Midbrain (tissue), 1 donor: ENCODE measurements at regions not wholly inside any gene's neighbourhood (a gene's known extent, or its start where the extent isn't known, plus 50 kb on each side); places are given as distances from the start of the nearest gene placed in this dataset.

ENCODE experiments used
- DNase-seq: peaks from one replicate; lab custom pipeline; 2025; lab: John Stamatoyannopoulos, UW

DNA sequence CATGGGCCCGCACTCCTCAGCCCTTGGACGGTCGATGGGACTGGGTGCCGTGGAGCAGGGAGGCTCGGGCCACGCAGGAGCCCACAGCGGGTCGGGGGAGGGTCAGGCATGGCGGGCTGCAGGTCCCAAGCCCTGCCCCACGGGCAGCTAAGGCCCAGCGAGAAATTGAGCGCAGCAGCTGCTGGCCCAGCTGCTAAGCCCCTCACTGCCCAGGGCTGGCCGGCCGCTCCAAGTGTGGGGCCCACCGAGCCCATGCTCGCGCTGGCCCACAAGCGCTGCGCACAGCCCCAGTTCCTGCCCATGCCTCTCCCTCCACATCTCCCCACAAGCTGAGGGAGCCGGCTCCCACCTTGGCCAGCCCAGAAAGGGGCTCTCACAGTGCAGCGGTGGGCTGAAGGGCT is 259.4 kb downstream of the VGLL3 start:
- no peak for DNase-seq

DNA sequence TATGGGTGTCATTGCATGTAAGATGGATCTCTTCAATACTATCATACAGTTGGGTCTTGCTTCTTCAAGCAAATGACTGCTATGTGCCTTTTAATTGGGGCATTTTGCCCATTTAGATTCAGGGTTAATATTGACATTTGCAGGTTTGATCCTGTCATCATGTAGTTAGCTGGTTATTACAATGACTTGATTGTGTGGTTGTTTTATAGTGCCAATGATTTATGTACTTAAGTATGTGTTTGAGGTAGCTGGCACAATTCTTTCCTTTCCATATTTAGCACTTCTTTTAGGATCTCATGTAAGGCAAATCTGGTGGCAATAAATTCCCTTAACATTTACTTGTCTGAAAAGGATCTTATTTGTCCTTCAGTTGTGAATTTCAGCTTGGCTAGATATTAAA is 267.5 kb downstream of the VGLL3 start:
- DNase-seq: no peak

- DNase-seq: no peak
Measured at GRCh38 chr3:86711634-86712033, 279.3 kb downstream of the VGLL3 start.

DNA sequence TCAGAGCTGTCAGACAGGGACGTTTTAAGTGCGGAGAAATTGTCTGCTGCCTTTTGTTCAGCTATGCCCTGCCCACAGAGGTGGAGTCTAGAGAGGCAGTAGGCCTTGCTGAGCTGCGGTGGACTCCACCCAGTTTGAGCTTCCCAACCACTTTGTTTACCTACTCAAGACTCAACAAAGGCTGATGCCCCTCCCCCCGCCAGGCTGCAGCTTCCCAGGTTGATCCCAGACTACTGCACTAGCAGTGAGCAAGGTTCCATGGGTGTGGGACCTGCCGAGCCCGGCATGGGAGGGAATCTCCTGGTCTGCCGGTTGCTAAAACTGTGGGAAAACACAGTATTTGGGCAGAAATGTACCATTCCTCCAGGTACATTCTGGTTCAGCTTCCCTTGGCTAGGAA is 282.1 kb downstream of the VGLL3 start:
- no peak for DNase-seq

GRCh38 chr3:86702381-86702958 is 288.5 kb downstream of the VGLL3 start:
- DNase-seq: no peak

DNA sequence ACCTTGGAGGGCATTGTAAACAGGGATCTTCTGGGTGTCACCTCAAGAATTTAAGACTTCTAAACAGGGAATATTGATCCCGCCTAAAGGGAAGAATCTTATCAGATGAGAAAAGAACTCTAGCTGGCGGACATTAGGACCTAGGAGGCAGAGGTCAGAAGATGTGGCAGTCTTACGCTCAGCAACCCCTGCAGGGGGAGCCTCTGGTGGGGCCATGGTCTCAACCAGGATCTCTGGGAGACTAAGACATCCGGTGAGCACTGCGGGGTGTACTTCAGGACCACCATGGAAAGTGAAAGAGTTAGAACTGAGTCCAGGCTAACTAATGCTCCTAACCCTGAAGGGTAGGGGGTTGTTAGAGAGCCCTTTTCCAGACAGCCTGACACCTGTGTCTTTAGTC is 295.2 kb downstream of the VGLL3 start:
- DNase-seq: no peak

DNA sequence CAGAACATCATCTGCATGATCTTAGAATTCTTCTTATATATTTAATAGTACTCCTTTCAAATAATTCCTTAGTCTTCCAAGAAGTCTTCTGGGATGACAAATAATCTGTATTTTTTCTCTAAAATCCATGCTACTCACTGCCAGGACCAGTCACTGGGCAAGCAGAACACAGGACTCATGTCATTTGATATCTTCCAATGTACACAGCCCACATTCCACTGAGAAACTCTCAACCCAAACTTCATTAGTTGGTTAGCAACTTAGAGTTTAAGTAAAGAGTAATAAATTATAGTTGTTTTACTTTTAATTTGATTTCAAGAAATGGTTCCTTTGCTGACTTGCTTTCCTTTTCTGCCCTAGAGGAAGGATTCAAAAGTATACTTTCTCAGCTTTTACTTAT is 317.0 kb downstream of the VGLL3 start:
- no peak for DNase-seq

DNA sequence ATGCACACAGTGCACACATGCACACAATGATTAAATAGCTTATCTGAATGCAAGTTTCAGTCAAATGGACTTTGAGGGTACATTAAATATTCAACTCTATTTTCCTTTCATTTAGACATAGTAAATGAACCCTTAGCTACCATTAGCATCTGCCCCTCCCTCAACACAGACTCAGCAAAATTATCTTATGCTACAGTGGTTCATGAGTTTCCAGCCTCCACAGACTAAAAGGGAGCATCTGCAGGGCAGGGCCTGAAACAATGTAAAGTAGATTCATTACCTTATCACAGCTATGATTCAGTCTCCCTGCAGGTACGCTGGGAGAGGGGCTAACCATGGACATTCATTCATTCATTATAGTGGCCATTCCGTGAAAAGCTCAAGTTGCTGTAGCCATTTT is 329.1 kb downstream of the VGLL3 start:
- no peak for DNase-seq

- no peak for DNase-seq
Measured at GRCh38 chr3:86658876-86659275, 332.1 kb downstream of the VGLL3 start.

DNA sequence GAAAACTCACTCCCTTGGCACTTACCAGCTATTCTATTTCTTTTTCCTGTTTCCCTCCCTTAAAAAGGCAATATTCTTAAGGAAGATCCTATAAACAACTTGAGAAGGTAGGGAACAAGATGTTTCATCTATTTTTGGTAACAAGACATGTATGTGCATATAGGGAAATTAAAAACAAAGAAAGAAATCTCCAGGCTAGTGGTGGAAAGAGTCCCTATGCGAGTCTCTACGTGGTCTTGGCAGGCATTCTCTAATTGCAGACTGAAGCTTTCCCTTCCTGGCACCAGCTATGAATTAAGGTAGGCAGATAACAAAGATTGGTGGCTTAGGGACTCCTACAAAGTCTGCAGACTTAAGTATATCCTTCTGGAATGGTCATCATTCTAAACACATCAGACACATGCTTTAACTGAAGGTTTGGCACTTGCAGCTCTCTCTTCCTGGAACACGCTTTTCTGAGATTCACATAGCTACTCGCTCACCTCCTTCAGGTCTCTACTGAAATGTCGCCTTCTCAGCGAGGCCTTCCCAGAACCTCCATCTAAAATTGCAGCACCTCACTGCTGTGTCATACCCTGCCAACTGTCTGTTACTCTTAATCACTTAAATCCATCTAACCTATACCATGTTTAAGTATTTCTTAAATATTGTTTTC is 336.0 kb downstream of the VGLL3 start:
- DNase-seq: no peak

DNA sequence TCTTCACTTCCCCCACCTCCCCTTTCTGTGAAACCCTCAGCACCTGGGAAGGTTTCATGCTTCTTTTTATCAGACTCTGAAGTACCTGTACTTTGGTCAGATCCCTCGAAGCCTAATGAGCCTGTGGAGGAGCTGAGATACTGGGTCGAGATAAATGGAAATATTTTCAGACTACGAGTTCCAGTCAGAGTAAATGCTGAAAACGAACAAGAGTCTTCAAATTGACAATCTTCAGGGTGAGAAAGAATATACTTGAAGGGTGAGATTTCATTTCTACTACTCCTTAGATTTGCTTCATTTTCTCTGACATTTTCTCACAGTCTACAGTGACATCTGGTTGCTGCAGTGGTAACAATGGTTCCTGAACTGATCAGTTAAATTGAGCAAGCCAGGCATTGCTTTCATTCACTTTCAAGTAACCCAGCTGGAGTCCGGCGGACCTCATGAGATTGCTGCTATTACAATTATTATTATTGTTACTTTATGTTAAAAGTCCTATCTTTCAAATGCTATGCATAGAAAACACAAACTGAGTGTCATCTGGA is 337.2 kb downstream of the VGLL3 start:
- DNase-seq: no peak

GRCh38 chr3:86648087-86648486 is 342.9 kb downstream of the VGLL3 start:
- no peak for DNase-seq

- no peak for DNase-seq
Measured at GRCh38 chr3:86645756-86646155, 345.2 kb downstream of the VGLL3 start.

DNA sequence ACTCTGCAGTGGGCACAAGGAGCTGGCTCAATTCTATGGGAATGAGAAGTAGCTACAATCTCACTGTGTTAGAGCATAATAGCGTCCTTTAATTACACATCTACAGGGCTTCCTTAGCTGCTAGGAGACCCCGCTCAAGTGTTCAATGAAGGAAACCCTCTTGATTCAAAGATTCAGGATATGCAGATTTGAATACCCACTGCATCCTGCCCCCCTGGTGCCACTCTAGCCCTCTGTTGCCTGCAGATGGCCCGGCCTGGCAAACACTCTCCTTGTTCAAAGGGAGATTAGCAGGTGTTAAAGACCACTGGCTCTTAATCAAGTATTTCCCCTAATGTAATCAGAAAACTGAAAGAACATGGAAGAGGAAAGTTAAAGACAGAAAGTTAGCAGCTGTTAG is 356.6 kb downstream of the VGLL3 start:
- DNase-seq: no peak

DNA sequence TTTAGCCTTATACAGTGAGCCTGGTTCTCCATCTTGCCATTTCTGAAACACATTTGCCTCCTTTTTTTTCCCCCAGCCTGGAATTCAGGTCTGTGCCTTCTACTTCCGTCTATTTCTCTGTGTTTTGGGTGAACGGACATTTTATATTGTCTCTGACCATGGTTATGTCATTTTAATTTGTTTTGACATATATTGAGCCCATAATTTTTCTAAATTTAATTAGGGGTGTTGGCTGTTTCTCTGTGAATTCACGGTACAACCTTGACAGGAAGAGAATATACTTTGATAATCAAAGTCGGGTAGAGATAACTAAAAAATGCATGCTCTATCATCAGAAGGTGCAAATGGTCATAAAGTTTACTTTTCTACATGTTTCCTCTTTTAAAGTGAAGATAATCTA is 361.4 kb downstream of the VGLL3 start:
- DNase-seq: no peak

DNA sequence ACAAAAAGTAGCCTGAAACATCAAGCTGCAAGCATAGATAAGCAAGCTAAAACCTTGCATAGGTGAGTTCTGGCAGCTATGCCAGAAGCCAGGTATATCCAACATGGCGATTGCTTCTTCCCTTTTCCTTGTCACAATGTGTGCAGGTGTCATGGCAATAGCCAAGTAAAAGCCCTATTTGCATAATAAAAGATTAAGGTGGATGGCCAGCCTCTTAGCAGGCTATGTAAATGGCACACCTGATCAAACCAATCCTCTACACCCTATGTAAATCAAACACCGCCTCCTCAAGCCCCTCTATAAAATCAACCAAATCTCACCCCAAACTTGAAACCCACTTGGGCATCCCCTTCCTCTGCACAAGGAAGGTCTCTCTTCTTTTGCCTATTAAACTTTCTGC is 366.8 kb downstream of the VGLL3 start:
- no peak for DNase-seq

DNA sequence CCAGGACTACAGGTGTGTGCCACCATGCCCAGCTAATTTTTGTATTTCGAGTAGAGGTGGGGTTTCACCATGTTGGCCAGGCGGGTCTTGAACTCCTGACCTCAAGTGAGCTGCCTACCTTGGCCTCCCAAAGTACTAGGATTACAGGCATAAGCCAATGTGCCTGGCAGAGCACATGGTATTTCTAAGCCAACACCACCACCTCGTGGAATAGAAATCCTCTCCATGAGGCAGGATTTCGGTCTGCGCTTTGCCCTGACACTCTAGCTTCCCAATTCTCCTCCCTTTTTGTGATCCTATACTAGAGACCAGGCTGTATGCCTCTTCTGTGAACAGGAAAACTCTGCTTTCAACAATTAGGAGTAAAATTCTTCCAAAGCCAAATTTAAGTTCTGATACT is 372.2 kb downstream of the VGLL3 start:
- DNase-seq: no peak

GRCh38 chr3:86605166-86605565 is 385.8 kb downstream of the VGLL3 start:
- DNase-seq: no peak

GRCh38 chr3:86595696-86596095 is 395.3 kb downstream of the VGLL3 start:
- no peak for DNase-seq

DNA sequence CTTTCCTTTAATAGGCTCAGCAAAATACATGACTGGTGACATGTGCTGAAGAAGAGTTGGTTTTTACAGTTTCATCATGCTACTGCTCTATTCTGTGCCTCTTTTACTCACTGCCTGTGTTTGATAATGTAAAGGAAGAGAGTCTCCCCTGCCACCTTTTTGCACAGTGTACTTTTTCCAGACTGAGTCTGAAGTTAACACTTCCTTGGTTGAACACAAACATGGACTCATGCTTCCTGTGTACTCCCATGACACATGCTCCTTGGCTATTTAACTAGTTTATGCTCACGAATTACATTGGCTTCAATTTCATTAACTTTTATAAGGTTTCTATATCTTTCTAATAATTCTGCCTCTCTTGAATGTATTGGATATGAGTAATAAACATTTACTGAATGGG is 396.1 kb downstream of the VGLL3 start:
- no peak for DNase-seq

DNA sequence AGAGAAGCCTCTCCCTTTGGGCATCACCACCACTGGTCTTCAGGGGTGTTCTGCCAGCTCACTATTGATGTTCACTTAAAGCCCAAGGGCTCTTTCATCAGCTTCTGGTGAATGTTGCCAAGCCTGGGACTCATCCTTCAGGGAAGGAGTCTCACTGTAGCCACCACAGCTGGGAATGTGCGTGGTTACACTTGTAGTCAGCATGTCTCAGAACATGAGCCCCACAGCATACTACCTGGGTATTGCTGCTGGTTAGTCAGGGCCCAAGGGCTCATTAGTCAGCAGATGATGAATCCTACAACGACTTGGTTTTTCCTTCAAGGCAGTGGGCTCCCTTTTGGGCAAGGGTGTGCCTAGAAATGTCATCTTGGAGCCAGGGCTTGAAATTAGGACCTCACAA is 412.9 kb downstream of the VGLL3 start:
- DNase-seq: no peak

DNA sequence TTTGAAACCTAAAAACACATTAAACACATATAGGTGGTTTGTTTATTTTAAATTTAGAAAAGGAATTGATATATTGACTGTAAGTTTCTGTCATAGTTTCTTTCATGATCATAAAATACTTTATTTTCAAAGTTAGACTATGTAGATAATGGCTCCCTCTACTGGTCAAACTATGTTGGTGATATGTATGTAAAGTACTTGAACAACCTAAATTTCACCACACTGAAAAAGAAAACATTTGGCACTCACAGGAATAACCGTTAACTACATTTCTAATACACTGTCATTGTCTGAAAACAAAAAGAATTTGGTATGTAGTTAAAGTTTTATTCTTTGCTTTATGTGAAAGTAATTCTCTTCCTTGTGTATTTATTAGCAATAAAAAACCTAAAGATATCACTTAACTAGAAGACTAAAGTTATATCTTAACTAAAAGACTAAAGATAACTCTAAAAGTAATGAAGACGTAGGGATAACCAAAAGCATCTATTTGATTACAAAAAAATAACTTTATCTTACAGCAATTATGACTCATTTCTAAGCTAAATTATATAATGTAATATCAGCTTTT is 427.5 kb downstream of the VGLL3 start:
- DNase-seq: peak; percentile 50

- DNase-seq: no peak
Measured at GRCh38 chr3:86562090-86562489, 428.9 kb downstream of the VGLL3 start.

DNA sequence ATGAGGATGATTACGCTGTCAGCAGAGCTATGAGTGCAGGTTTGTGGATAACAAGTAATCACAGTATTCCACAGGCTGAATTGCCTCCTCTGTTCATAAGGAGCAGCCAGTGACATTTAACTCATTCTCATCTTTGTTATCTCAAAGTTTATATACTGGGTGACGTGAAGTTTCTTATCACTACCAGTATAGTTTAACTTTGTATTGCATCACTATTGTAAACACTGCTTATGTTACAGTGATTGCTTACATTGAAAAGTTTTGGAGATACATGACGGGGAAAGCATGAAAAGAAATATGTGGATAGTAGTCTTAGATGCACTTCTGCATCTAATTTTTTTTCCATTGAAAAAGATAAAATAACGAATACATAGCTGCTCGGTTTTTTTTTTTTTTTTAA is 429.7 kb downstream of the VGLL3 start:
- DNase-seq: no peak
